A549 (cell line): ENCODE measurements at regions not wholly inside any gene's neighbourhood (a gene's known extent, or its start where the extent isn't known, plus 50 kb on each side); places are given as distances from the start of the nearest gene placed in this dataset.

Experiments
- CEBPB ChIP-seq, 2 experiments: fragments of >200 bp in 1 of 2; sonication (Bioruptor Twin) in 1 of 2; formaldehyde crosslinking in 1 of 2; IDR thresholded peaks; 2 replicates each; pipeline ENCODE4 v1.6.1; 2012 to 2016
- CHD4 ChIP-seq: fragments of 200-600 bp; sonication (generic); IDR thresholded peaks from 2 replicates; pipeline ENCODE4 v1.6.1; 2016; ENCODE audit warnings: antibody characterized with exemption, mild to moderate bottlenecking, borderline replicate concordance
- CTCF ChIP-seq: fragments of >200 bp; sonication (Bioruptor Twin); formaldehyde crosslinking; IDR thresholded peaks from 3 replicates; pipeline ENCODE4 v1.5.1; 2016
- POLR2A ChIP-seq: IDR thresholded peaks from 2 replicates; pipeline ENCODE4 v1.6.1; 2012; ENCODE audit warnings: mild to moderate bottlenecking, low read length
- REST ChIP-seq: fragments of 200-600 bp; sonication (generic); IDR thresholded peaks from 2 replicates; pipeline ENCODE4 v1.6.1; 2016; ENCODE audit warnings: antibody characterized with exemption, mild to moderate bottlenecking, moderate library complexity
- SMC3 ChIP-seq: fragments of >200 bp; sonication (Bioruptor Twin); formaldehyde crosslinking; IDR thresholded peaks from 3 replicates; pipeline ENCODE4 v1.6.1; 2018; ENCODE audit warnings: inconsistent platforms
- SREBF2 ChIP-seq: fragments of 450-650 bp; IDR thresholded peaks from 2 replicates; pipeline ENCODE4 v1.6.1; 2014; ENCODE audit warnings: mild to moderate bottlenecking, moderate library complexity
- USF2 ChIP-seq: fragments of 450-650 bp; IDR thresholded peaks from 2 replicates; pipeline ENCODE4 v1.6.1; 2014; ENCODE audit warnings: antibody characterized with exemption

GRCh38 chr3:170806141-170806540 lies 63.9 kb downstream of the RPL22L1 start:
- TF ChIP-seq SMC3 (no peak), CHD4 (no peak), POLR2A (no peak), USF2 (no peak), REST (no peak), SREBF2 (no peak), CEBPB (IDR thresholded peaks at IDR 0.05) (no peak), CTCF (no peak)
